ENCODE measurements at regions not wholly inside any gene's neighbourhood (a gene's known extent, or its start where the extent isn't known, plus 50 kb on each side); places are given as distances from the start of the nearest gene placed in this dataset.
A peak's percentile ranks its signal among the peaks of the same experiment; 100 is the strongest.

DNA sequence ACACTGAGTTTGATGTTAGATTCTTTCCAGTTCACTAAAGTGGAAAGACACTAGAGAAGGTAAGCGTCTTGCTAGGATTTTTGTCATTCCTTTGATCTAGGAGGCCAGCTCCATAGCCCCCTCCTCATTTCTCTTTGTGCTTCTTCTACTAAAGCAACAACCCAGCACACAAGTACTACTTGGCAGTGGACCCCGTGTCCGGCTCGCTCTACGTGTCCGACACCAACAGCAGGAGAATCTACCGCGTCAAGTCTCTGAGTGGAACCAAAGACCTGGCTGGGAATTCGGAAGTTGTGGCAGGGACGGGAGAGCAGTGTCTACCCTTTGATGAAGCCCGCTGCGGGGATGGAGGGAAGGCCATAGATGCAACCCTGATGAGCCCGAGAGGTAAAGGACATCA, 76.6 kb upstream of the WWC1 start:
- no peak for DNase-seq (ENCODE audit: low read depth)

DNA sequence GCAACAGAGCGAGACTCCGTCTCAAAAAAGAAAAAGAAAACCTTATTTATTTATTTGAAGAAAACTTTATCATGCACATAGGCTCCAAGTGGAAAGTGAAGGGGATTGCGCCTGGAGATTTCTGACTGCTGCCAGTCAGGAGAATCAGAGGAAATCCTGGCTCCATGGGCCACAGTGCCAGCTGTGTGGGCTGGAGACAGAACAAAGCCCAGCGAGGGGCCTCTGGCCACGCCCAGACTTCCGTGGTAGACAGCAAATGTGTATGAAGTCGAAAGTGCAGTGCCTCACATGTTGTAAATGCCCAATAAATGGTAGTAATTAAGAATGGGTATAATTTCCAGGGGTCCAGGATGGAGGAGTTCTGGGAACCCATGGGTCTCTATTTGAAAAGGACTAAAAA, 75.8 kb upstream of the WWC1 start:
- DNase-seq (ENCODE audit: low read depth), result no peak

DNA sequence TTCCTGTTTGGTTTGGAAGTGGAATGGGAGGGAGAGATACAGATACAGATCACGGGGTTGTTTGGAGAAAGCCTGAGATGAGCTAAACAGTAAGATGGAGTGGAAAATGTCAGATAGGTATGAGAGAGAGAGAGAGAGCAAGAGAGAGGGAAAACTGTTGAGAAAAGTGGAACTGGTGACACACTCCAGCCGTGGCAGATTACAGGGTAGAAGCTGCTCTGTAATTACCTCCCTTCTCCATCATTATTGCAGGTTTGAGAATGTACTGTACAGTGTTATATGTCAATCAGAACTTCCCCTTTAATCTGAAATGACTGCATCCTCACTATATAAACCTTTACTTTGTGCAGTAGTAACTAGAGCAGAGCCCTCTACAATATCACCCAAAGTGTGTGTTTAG, 74.5 kb upstream of the WWC1 start:
- DNase-seq (ENCODE audit: low read depth), result no peak

DNA sequence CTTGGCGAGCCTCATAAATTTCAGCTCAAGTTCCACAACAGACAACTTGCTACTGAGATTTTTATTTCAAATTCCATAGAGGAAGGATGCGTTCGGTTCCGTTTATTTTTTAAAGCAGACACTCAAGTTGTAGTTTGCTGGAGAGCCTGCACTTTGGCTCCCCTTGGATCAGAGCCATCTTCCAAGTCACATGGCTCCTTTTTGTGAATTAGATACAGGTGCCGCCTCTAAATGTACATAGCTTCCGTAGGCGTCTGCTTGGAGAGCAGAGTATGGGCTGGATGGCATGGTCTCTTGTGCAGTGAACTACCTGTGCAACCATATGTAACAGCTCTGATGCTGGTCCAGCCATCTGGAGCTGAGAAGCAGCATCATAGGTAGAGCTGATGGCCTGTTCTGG, 73.9 kb upstream of the WWC1 start:
- DNase-seq (ENCODE audit: low read depth), result no peak

DNA sequence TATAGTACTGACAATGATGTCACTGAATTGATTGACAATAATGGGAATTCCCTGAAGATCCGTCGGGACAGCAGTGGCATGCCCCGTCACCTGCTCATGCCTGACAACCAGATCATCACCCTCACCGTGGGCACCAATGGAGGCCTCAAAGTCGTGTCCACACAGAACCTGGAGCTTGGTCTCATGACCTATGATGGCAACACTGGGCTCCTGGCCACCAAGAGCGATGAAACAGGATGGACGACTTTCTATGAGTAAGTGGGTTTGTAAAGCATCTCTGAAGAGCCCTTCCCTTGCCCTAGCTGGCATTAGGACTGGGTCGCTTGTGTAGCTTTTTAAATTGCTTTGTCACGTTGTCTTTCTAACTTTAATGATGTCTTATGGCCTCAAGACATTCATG, 72.7 kb upstream of the WWC1 start:
- DNase-seq (ENCODE audit: low read depth), result no peak

DNA sequence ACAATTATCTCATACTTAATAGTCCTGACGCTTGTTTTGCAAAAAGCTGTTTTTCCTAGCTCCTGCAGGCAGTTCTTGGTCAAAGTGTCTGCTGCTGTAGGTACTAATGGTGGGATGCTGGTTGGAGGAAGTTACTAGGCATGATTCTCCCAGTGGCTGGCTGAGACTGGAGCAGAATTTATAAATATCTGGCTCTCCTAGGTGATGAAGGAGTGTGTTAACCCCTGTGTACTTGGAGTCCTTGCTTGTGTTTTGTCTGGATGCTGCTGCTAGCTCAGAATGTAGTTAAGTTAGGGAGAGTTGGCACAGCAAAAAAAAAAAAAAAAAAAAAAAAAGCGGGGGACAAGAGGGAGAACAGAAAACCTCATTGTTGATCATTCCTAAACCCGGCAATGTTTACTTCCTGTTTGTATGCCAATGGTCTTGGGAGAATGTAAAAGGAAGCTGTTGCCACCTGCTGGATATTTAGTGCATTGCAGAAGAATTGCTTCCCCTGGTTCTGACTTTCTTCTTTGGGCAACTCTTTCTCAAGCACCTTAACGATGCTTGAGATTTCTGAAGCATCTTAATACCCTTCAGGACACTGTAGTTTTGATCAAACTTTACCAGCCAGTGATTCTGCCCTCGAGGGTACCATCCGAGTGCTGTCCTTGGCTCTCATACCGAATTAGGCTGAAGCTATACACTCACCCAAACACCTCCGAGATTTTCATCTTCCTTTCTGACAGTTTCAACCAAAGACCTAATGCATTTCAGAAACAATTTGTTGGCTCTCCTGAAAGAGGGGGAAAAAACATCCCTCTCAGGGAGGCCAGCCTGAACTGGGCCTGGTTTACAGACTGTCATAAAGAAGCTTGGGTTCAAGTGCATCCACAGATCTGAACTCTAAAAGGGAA, 71.7 kb upstream of the WWC1 start:
- peak; percentile 71 for DNase-seq (ENCODE audit: low read depth)

DNA sequence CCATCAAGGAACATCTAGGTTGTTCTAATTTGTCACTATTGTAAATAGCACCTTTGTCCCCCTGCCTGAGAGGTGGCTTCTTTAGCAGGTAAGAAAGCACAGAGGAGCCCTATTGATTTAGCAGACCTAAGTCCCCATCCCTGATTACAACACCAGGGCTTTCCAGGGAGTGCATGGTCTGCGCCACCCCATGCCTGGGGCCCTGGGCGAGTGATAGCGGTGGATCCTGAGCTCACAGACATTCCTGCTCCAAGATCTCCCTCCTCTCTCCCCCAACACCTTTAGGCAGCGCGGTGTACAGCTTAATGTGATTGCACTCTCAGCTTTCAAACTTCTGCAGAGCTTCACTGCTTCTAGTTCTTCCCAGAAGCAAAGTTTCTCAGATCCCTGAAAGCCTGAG, 67.4 kb upstream of the WWC1 start:
- DNase-seq (ENCODE audit: low read depth), result no peak

DNA sequence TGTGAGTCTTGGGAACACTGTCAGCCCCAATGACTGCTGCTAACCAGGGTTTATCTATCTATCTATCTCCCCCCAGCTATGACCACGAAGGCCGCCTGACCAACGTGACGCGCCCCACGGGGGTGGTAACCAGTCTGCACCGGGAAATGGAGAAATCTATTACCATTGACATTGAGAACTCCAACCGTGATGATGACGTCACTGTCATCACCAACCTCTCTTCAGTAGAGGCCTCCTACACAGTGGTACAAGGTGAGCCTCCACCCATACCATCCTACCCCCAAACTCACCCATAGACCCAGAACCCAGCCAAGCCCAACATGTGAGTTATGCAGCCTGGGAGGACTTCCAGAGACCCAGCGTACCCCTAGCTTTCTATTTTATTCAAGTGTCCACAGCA, 65.4 kb upstream of the WWC1 start:
- DNase-seq (ENCODE audit: low read depth), result no peak

DNA sequence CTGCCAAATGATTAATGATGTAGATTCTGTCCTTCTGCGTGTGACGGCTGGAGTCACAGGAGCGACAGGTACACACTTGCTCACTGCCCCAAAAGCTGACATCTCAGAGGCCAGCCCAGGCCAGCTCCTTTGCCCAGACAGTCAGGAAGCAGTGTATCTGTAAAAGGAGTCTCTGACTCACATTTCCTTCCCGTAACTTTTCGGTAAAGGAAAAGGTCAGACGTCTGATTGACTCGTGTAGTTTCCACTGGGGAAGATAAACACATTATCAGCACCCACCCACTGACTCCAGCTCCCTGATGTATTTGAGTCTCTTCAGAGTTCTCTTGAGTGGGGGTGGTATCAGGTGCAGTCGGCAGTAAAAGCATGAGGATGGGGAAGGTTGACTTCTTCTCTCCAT, 64.4 kb upstream of the WWC1 start:
- no peak for DNase-seq (ENCODE audit: low read depth)

DNA sequence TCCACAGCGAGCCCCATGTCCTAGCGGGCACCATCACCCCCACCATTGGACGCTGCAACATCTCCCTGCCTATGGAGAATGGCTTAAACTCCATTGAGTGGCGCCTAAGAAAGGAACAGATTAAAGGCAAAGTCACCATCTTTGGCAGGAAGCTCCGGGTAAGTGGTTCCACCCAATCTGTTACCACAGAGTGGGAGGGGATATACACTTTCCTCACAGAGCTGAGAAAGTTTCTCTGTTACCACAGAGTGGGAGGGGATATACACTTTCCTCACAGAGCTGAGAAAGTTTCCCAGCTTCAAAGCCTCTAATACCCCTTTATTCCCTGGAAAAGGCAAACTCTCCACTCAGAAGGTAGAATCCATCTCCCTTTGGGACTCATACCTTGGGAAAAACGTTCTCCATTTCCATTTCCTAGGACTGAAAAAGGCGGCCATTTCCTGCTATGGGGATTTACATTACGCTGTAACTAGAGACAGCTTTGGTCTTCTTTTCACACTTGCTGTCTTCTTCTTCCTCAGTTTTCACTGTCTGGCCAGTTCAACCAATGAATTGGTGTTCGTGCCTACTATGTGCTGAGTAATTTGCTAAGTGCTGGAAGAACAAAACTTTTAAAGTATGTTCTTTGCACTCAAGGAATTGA, 63.4 kb upstream of the WWC1 start:
- no peak for DNase-seq (ENCODE audit: low read depth)

DNA sequence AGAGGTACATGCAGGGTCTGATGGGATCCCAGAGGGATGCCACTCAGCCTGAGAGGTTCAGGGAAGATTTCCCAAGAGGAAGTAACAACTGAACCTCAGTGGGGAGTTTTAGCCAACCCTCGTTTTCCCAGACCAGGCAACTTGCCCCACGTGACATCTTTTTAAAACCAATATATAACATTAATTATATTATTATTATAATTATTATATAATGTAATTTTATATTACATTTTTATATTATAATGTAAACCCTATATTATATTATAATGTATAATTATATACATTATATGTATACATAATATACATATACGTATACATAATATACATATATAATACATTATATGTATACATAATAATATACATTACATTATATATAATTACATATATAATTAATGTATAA, 62.8 kb upstream of the WWC1 start:
- DNase-seq (ENCODE audit: low read depth), result no peak

DNA sequence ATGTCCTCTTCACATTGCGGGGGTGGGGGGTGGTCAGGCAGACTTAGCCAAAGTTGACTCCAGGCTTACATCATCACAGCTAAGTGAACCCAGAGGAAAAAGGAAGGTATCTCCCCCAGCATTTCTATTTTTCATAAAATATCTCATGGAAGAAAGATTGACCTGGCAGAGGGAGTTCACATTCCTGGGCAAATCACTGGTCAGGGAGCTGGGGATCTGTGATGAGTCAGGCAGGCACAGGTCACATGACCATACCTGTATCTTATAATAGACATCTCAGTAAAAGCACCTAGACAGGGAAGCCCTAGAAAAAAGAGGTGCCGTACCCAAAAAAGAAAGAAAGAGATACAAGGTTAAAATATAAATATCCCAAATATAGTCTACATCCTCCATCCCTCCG, 57.3 kb upstream of the WWC1 start:
- no peak for DNase-seq (ENCODE audit: low read depth)

DNA sequence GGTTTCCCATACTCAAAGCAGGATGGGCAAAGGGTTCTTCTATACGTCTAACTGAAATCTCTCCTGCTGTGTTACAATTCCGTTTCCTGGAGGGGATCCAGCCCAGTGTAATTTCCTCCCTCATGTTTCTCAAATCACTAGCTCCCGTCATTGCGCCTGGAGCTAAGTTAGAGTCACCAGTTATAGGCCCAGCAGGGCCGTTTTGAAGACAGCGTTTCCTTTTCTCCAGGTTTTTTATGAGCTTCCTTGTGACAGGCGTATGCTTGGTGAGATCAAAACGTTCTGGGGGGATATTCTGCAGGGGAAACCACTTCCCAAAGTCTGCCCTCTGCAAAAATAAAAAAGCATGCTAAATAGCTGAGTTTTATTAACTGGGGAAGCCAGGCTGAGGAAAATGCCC, 53.0 kb upstream of the WWC1 start:
- DNase-seq (ENCODE audit: low read depth), result peak; percentile 65

DNA sequence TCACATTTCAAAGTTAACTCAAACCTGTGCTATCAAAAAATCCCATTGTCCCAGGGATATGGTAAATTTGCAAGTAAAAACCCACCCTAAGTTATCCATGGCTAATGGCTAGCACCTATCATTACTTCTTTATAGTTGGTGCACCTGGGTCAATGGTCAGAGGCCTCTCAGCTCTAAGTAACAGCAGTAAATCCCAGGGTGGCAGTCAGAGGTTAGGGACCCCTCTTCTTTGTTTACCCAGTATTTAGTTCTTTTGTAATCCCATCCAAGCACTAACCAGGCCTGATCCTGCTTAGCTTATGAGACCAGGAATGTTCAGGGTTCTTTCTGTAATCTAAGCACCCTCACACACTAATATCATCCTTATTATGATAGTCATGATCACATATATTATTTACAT, 52.1 kb upstream of the WWC1 start:
- DNase-seq (ENCODE audit: low read depth), result no peak

All from RPMI7951 (cell line).